ENCODE measurements at regions not wholly inside any gene's neighbourhood (a gene's known extent, or its start where the extent isn't known, plus 50 kb on each side); places are given as distances from the start of the nearest gene placed in this dataset.

GRCh38 chr22:49483281-49483870 is 344.3 kb downstream of the BRD1 start:
- Histone ChIP-seq H3K9me2 (replicated peaks; ENCODE audit: low read depth, low read length) (no peaks in the 10 kb centered on the region), H3K36me3 (ENCODE audit: insufficient read depth, low read length) (no peaks in the 10 kb centered on the region), H3K4me2 (ENCODE audit: low read depth, low read length, poor library complexity, severe bottlenecking) (peak overlapping the region; percentile 8), H3K4me1 (ENCODE audit: insufficient read depth, low read length, poor library complexity, severe bottlenecking) (peaks cover 38% of the 10 kb centered on the region), H2AFZ (ENCODE audit: low read length) (no peak overlapping the region), H3K9me3 (ENCODE audit: insufficient read depth, low read depth, low read length) (no peaks in the 10 kb centered on the region), H3K9ac (ENCODE audit: low read depth, low read length, poor library complexity, severe bottlenecking) (peak overlapping the region; percentile 30), H3K79me2 (ENCODE audit: insufficient read depth, low read length) (peaks cover 20% of the 10 kb centered on the region; the same call in 1 of the 2 replicates), H3K27me3 (ENCODE audit: insufficient read depth, low read length, poor library complexity, severe bottlenecking) (no peaks in the 10 kb centered on the region), H3K4me3 (ENCODE audit: low read length, poor library complexity, severe bottlenecking) (no peak overlapping the region), H4K20me1 (ENCODE audit: insufficient read depth, low read length, poor library complexity, severe bottlenecking) (no peaks in the 10 kb centered on the region), H3F3A (ENCODE audit: low read depth) (no peaks in the 10 kb centered on the region)
- no peak for TF ChIP-seq EZH2phosphoT487 (IDR thresholded peaks at IDR 0.05; ENCODE audit: borderline replicate concordance)
- no peak for TF ChIP-seq CTCF (conservative IDR thresholded peaks at IDR 0.05; ENCODE audit: low read length)

GRCh38 chr22:49482811-49483210 is 344.9 kb downstream of the BRD1 start:
- Histone ChIP-seq H4K20me1 (ENCODE audit: insufficient read depth, low read length, poor library complexity, severe bottlenecking) (no peaks in the 10 kb centered on the region), H3K4me2 (ENCODE audit: low read depth, low read length, poor library complexity, severe bottlenecking) (no peak overlapping the region), H3K4me1 (ENCODE audit: insufficient read depth, low read length, poor library complexity, severe bottlenecking) (peaks cover 32% of the 10 kb centered on the region), H3K9me2 (replicated peaks; ENCODE audit: low read depth, low read length) (no peaks in the 10 kb centered on the region), H3K79me2 (ENCODE audit: insufficient read depth, low read length) (peaks cover 20% of the 10 kb centered on the region; the same call in 1 of the 2 replicates), H3F3A (ENCODE audit: low read depth) (no peaks in the 10 kb centered on the region), H3K4me3 (ENCODE audit: low read length, poor library complexity, severe bottlenecking) (no peak overlapping the region), H3K36me3 (ENCODE audit: insufficient read depth, low read length) (no peaks in the 10 kb centered on the region), H3K9ac (ENCODE audit: low read depth, low read length, poor library complexity, severe bottlenecking) (peak overlapping the region; percentile 30), H3K9me3 (ENCODE audit: insufficient read depth, low read depth, low read length) (no peaks in the 10 kb centered on the region), H3K27me3 (ENCODE audit: insufficient read depth, low read length, poor library complexity, severe bottlenecking) (no peaks in the 10 kb centered on the region), H2AFZ (ENCODE audit: low read length) (no peak overlapping the region)
- TF ChIP-seq EZH2phosphoT487 (IDR thresholded peaks at IDR 0.05; ENCODE audit: borderline replicate concordance) (no peak), CTCF (conservative IDR thresholded peaks at IDR 0.05; ENCODE audit: low read length) (no peak)

- Histone ChIP-seq H3K79me2 (ENCODE audit: insufficient read depth, low read length) (peaks cover 20% of the 10 kb centered on the region; the same call in 1 of the 2 replicates), H3K4me2 (ENCODE audit: low read depth, low read length, poor library complexity, severe bottlenecking) (no peak overlapping the region), H2AFZ (ENCODE audit: low read length) (no peak overlapping the region), H3K9me3 (ENCODE audit: insufficient read depth, low read depth, low read length) (no peaks in the 10 kb centered on the region), H4K20me1 (ENCODE audit: insufficient read depth, low read length, poor library complexity, severe bottlenecking) (no peaks in the 10 kb centered on the region), H3K9me2 (replicated peaks; ENCODE audit: low read depth, low read length) (no peaks in the 10 kb centered on the region), H3F3A (ENCODE audit: low read depth) (no peaks in the 10 kb centered on the region), H3K4me1 (ENCODE audit: insufficient read depth, low read length, poor library complexity, severe bottlenecking) (peaks cover 32% of the 10 kb centered on the region), H3K27me3 (ENCODE audit: insufficient read depth, low read length, poor library complexity, severe bottlenecking) (no peaks in the 10 kb centered on the region), H3K36me3 (ENCODE audit: insufficient read depth, low read length) (peaks cover 3% of the 10 kb centered on the region; the same call in 1 of the 2 replicates), H3K9ac (ENCODE audit: low read depth, low read length, poor library complexity, severe bottlenecking) (no peak overlapping the region), H3K4me3 (ENCODE audit: low read length, poor library complexity, severe bottlenecking) (no peak overlapping the region)
- TF ChIP-seq EZH2phosphoT487 (IDR thresholded peaks at IDR 0.05; ENCODE audit: borderline replicate concordance), result no peak
- no peak for TF ChIP-seq CTCF (conservative IDR thresholded peaks at IDR 0.05; ENCODE audit: low read length)
Measured at GRCh38 chr22:49481659-49482399, 345.8 kb downstream of the BRD1 start.
